GM06990 (cell line): ENCODE measurements at regions not wholly inside any gene's neighbourhood (a gene's known extent, or its start where the extent isn't known, plus 50 kb on each side); places are given as distances from the start of the nearest gene placed in this dataset.
A peak's percentile ranks its signal among the peaks of the same experiment; 100 is the strongest.

ENCODE experiments used
- DNase-seq: peaks from one replicate; pipeline ENCODE4 v3.0.0-alpha.2; 2011; ENCODE audit not compliant: insufficient read length; ENCODE audit errors: extremely low read depth
- H3K27me3 ChIP-seq: replicated peaks from 2 replicates; pipeline ENCODE4 v1.6.0; 2011; ENCODE audit warnings: low read length; ENCODE audit not compliant: control insufficient read depth, insufficient read depth
- H3K36me3 ChIP-seq: 2 replicates; pipeline ENCODE4 v1.5.1; 2011; ENCODE audit warnings: low read length; ENCODE audit not compliant: control insufficient read depth, insufficient read depth
- H3K4me3 ChIP-seq: replicated peaks from 2 replicates; pipeline ENCODE4 v1.5.1; 2011; ENCODE audit warnings: low read depth, mild to moderate bottlenecking, control low read depth, low read length
- CTCF ChIP-seq: IDR thresholded peaks from 2 replicates; pipeline ENCODE4 v1.5.1; 2011; ENCODE audit warnings: low read length, control low read depth, mild to moderate bottlenecking, inconsistent platforms; ENCODE audit not compliant: insufficient read depth, poor library complexity, severe bottlenecking

GRCh38 chr7:153380636-153381035, 621.1 kb downstream of the ACTR3B start:
- no peak overlapping the region for H3K4me3 ChIP-seq
- no peaks in the 10 kb centered on the region for H3K36me3 ChIP-seq
- no peaks in the 10 kb centered on the region for H3K27me3 ChIP-seq
- DNase-seq, result no peak
- no peak for TF ChIP-seq CTCF

- DNase-seq, result no peak
- Histone ChIP-seq H3K36me3 (no peaks in the 10 kb centered on the region), H3K4me3 (no peak overlapping the region), H3K27me3 (no peaks in the 10 kb centered on the region)
- TF ChIP-seq CTCF, result peak; percentile 83
These were observed 621.9 kb downstream of the ACTR3B start for GRCh38 chr7:153381275-153382040.

- TF ChIP-seq CTCF, result no peak
- Histone ChIP-seq H3K4me3 (no peak overlapping the region), H3K36me3 (no peaks in the 10 kb centered on the region), H3K27me3 (no peaks in the 10 kb centered on the region)
- no peak for DNase-seq
These were observed 623.1 kb downstream of the ACTR3B start for GRCh38 chr7:153382641-153383101.

- Histone ChIP-seq H3K36me3 (no peaks in the 10 kb centered on the region), H3K27me3 (no peaks in the 10 kb centered on the region), H3K4me3 (no peak overlapping the region)
- TF ChIP-seq CTCF, result no peak
- no peak for DNase-seq
These were observed 624.2 kb downstream of the ACTR3B start for GRCh38 chr7:153383781-153384180.

- Histone ChIP-seq H3K36me3 (no peaks in the 10 kb centered on the region), H3K27me3 (no peaks in the 10 kb centered on the region), H3K4me3 (no peak overlapping the region)
- DNase-seq, result no peak
- TF ChIP-seq CTCF, result no peak
These were observed 626.0 kb downstream of the ACTR3B start for GRCh38 chr7:153385502-153385901.

GRCh38 chr7:153386556-153386955, 627.0 kb downstream of the ACTR3B start:
- Histone ChIP-seq H3K4me3 (no peak overlapping the region), H3K27me3 (no peaks in the 10 kb centered on the region), H3K36me3 (no peaks in the 10 kb centered on the region)
- no peak for DNase-seq
- no peak for TF ChIP-seq CTCF
